ENCODE measurements at regions not wholly inside any gene's neighbourhood (a gene's known extent, or its start where the extent isn't known, plus 50 kb on each side); places are given as distances from the start of the nearest gene placed in this dataset.

DNA sequence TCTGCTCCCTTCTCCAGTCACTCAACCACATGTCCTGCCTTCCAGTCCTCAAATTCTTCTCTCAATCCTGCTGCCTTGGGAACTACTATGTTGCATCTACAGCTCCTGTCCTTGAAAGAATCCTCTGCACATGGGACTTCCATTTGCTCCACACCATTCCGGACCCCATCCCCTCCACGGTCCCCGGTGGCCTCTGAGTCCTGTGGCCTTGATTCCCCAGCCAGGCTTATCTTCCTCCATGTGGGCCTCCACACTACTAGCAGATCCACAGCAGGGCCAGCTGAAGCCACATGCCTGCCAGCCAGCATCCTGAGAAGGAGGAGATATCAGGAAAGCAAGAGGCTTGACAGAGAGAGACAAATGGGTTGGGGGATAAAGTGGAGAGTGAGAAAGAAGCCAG is 1323.8 kb downstream of the UQCRFS1 start:
- Histone ChIP-seq H2AFZ (no peak overlapping the region), H3F3A (ENCODE audit: insufficient read depth, low read depth) (no peaks in the 10 kb centered on the region), H3K4me3 (no peak overlapping the region), H3K4me2 (no peak overlapping the region), H3K36me3 (ENCODE audit: low read depth) (no peaks in the 10 kb centered on the region), H3K27me3 (ENCODE audit: insufficient read depth, low read depth) (0 out of 2 replicates have a peak, but pooled peaks cover 4% of the 10 kb centered on the region), H3K9me2 (ENCODE audit: insufficient read depth) (no peaks in the 10 kb centered on the region), H3K9me3 (ENCODE audit: insufficient read depth, low read depth) (no peaks in the 10 kb centered on the region), H3K79me2 (ENCODE audit: low read depth) (no peaks in the 10 kb centered on the region), H3K4me1 (replicated peaks; ENCODE audit: insufficient read depth) (no peaks in the 10 kb centered on the region), H4K20me1 (ENCODE audit: insufficient read depth) (no peaks in the 10 kb centered on the region), H3K27ac (no peak overlapping the region)
- intact Hi-C loops (cut with micrococcal nuclease; ENCODE audit: unreplicated experiment) = no loop called here
- POLR2A ChIA-PET (ENCODE audit: unreplicated experiment) = no interaction called here
- DNase-seq = no peak
- CTCF ChIA-PET = no interaction called here
- TF ChIP-seq EZH2 (IDR thresholded peaks at IDR 0.05; ENCODE audit: low read depth) = no peak
- TF ChIP-seq, protein P1, sequence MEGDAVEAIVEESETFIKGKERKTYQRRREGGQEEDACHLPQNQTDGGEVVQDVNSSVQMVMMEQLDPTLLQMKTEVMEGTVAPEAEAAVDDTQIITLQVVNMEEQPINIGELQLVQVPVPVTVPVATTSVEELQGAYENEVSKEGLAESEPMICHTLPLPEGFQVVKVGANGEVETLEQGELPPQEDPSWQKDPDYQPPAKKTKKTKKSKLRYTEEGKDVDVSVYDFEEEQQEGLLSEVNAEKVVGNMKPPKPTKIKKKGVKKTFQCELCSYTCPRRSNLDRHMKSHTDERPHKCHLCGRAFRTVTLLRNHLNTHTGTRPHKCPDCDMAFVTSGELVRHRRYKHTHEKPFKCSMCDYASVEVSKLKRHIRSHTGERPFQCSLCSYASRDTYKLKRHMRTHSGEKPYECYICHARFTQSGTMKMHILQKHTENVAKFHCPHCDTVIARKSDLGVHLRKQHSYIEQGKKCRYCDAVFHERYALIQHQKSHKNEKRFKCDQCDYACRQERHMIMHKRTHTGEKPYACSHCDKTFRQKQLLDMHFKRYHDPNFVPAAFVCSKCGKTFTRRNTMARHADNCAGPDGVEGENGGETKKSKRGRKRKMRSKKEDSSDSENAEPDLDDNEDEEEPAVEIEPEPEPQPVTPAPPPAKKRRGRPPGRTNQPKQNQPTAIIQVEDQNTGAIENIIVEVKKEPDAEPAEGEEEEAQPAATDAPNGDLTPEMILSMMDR (conservative IDR thresholded peaks at IDR 0.05) = no peak
- BruUV-seq (replicated peaks) = no TSS peak

DNA sequence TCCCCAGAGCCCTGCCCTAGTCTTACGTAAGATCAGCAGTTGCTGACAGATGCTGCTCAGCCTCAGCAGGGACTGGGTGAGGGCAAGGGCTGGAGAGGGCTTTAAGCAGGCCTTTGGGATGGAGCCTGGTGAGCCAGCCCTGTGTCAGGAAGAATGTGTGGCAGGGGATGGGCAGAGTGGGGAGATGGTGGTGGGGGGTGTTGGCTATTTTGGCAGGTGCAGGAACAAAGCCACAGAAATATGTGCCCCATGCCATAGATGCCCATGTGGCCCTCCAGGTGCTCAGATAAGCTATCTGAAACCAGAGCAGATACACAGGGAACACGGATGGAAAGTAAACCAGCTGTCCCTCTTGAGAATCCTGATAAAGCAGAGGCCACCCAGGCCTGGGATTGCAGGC is 1325.0 kb downstream of the UQCRFS1 start:
- CTCF ChIA-PET = no interaction called here

DNA sequence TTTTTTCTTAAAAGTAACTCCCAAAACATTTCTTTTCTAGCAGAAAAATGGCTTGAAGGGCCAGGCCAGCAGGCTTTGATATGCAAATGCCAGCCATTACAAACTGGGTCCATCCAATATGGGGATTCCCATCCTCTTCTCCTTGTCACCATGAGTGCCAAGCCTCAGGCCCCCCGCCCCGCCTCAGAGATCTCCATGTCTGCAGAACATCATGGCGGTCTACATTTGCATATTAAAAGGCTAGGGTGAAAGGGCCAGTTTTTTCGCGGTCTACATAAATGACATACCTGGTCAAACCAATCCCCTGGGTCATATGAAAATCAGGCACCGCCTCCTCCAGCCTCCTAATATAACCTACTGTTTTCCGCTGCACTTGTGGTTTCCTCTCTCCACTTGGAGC is 1327.6 kb downstream of the UQCRFS1 start:
- no peak for DNase-seq
- no TSS peak for BruUV-seq (replicated peaks)
- ChIA-PET CTCF (no interaction called here), POLR2A (ENCODE audit: unreplicated experiment) (no interaction called here)
- no peak overlapping the region for H3K4me2 ChIP-seq
- H3K79me2 ChIP-seq (ENCODE audit: low read depth) = no peaks in the 10 kb centered on the region
- no peaks in the 10 kb centered on the region for H3K36me3 ChIP-seq (ENCODE audit: low read depth)
- no peaks in the 10 kb centered on the region for H3K27me3 ChIP-seq (ENCODE audit: insufficient read depth, low read depth)
- H3K27ac ChIP-seq = no peak overlapping the region
- no peaks in the 10 kb centered on the region for H3F3A ChIP-seq (ENCODE audit: insufficient read depth, low read depth)
- no peak overlapping the region for H2AFZ ChIP-seq
- TF ChIP-seq, protein P1 (conservative IDR thresholded peaks at IDR 0.05) = no peak
- TF ChIP-seq EZH2 (IDR thresholded peaks at IDR 0.05; ENCODE audit: low read depth) = no peak
- H3K9me2 ChIP-seq (ENCODE audit: insufficient read depth) = no peaks in the 10 kb centered on the region
- no peak overlapping the region for H3K4me3 ChIP-seq
- intact Hi-C loops (cut with micrococcal nuclease; ENCODE audit: unreplicated experiment) = no loop called here
- no peaks in the 10 kb centered on the region for H3K4me1 ChIP-seq (replicated peaks; ENCODE audit: insufficient read depth)
- H3K9me3 ChIP-seq (ENCODE audit: insufficient read depth, low read depth) = no peaks in the 10 kb centered on the region
- H4K20me1 ChIP-seq (ENCODE audit: insufficient read depth) = no peaks in the 10 kb centered on the region

More for the DNA sequence above, 1325.0 kb downstream of the UQCRFS1 start:
- no peaks in the 10 kb centered on the region for H3K36me3 ChIP-seq (ENCODE audit: low read depth)
- intact Hi-C loops (cut with micrococcal nuclease; ENCODE audit: unreplicated experiment) = no loop called here
- H3K9me3 ChIP-seq (ENCODE audit: insufficient read depth, low read depth) = no peaks in the 10 kb centered on the region
- BruUV-seq (replicated peaks) = no TSS peak
- H3K27ac ChIP-seq = no peak overlapping the region
- no peaks in the 10 kb centered on the region for H3K27me3 ChIP-seq (ENCODE audit: insufficient read depth, low read depth)
- H3K4me1 ChIP-seq (replicated peaks; ENCODE audit: insufficient read depth) = no peaks in the 10 kb centered on the region
- H3K4me2 ChIP-seq = no peak overlapping the region
- DNase-seq = no peak
- no peaks in the 10 kb centered on the region for H3K79me2 ChIP-seq (ENCODE audit: low read depth)
- H2AFZ ChIP-seq = no peak overlapping the region
- no peaks in the 10 kb centered on the region for H3K9me2 ChIP-seq (ENCODE audit: insufficient read depth)
- H3K4me3 ChIP-seq = no peak overlapping the region
- TF ChIP-seq, protein P1 (conservative IDR thresholded peaks at IDR 0.05) = no peak
- TF ChIP-seq EZH2 (IDR thresholded peaks at IDR 0.05; ENCODE audit: low read depth) = no peak
- H3F3A ChIP-seq (ENCODE audit: insufficient read depth, low read depth) = no peaks in the 10 kb centered on the region
- H4K20me1 ChIP-seq (ENCODE audit: insufficient read depth) = no peaks in the 10 kb centered on the region
- POLR2A ChIA-PET (ENCODE audit: unreplicated experiment) = no interaction called here

All from PC-9 (cell line).